Stimulated activated CD4-positive, alpha-beta T cell treated with anti-CD3 and anti-CD28 coated beads, Interleukin-15, amount 100 ng/mL, for 1 hour (primary cell): ENCODE measurements at regions not wholly inside any gene's neighbourhood (a gene's known extent, or its start where the extent isn't known, plus 50 kb on each side); places are given as distances from the start of the nearest gene placed in this dataset.

ENCODE experiments used
- DNase-seq, 2 donors: peaks; one replicate each; pipeline ENCODE4 v3.0.0-alpha.2; 2020; ENCODE audit warnings: low read depth in 1 of 2, low spot score in 1 of 2

GRCh38 chr15:95590533-95591044 lies 739.9 kb upstream of the NR2F2 start:
- DNase-seq = no peak

- no peak for DNase-seq
These were observed 739.2 kb upstream of the NR2F2 start for GRCh38 chr15:95591270-95591669.

- no peak for DNase-seq
These were observed 738.6 kb upstream of the NR2F2 start for GRCh38 chr15:95591886-95592285.

GRCh38 chr15:95594496-95594895 lies 736.0 kb upstream of the NR2F2 start:
- no peak for DNase-seq

- DNase-seq = no peak
These were observed 734.7 kb upstream of the NR2F2 start for GRCh38 chr15:95595759-95596158.

- DNase-seq = no peak
These were observed 734.0 kb upstream of the NR2F2 start for GRCh38 chr15:95596496-95596895.

GRCh38 chr15:95598251-95598855 lies 732.1 kb upstream of the NR2F2 start:
- DNase-seq = no peak

- no peak for DNase-seq
These were observed 730.1 kb upstream of the NR2F2 start for GRCh38 chr15:95600367-95600766.

GRCh38 chr15:95600884-95601283 lies 729.6 kb upstream of the NR2F2 start:
- DNase-seq = no peak

- DNase-seq = no peak
These were observed 729.0 kb upstream of the NR2F2 start for GRCh38 chr15:95601525-95601924.

GRCh38 chr15:95603802-95604201 lies 726.7 kb upstream of the NR2F2 start:
- DNase-seq = no peak

- DNase-seq = no peak
These were observed 725.9 kb upstream of the NR2F2 start for GRCh38 chr15:95604634-95605036.

- DNase-seq = no peak
These were observed 725.4 kb upstream of the NR2F2 start for GRCh38 chr15:95605098-95605497.

- DNase-seq = no peak
These were observed 723.9 kb upstream of the NR2F2 start for GRCh38 chr15:95606551-95606950.

GRCh38 chr15:95608371-95608770 lies 722.1 kb upstream of the NR2F2 start:
- DNase-seq = no peak

- DNase-seq = no peak
These were observed 721.4 kb upstream of the NR2F2 start for GRCh38 chr15:95609096-95609495.

GRCh38 chr15:95610945-95611344 lies 719.6 kb upstream of the NR2F2 start:
- DNase-seq = no peak

GRCh38 chr15:95615436-95615835 lies 715.1 kb upstream of the NR2F2 start:
- DNase-seq = no peak

GRCh38 chr15:95616306-95616705 lies 714.2 kb upstream of the NR2F2 start:
- DNase-seq = no peak

GRCh38 chr15:95620934-95621579 lies 709.4 kb upstream of the NR2F2 start:
- no peak for DNase-seq

- DNase-seq = no peak
These were observed 707.7 kb upstream of the NR2F2 start for GRCh38 chr15:95622843-95623242.

GRCh38 chr15:95624100-95624499 lies 706.4 kb upstream of the NR2F2 start:
- DNase-seq = no peak
